Endodermal cell (in vitro differentiated cells): ENCODE measurements at regions not wholly inside any gene's neighbourhood (a gene's known extent, or its start where the extent isn't known, plus 50 kb on each side); places are given as distances from the start of the nearest gene placed in this dataset.

Experiments used
- DNase-seq: peaks from one replicate; pipeline ENCODE4 v3.0.0-alpha.2; 2017
- H3K27ac ChIP-seq: 2 replicates; pipeline ENCODE4 v1.5.1; 2013; ENCODE audit warnings: mild to moderate bottlenecking, low read depth, low read length, moderate library complexity
- H3K27me3 ChIP-seq: 2 replicates; pipeline ENCODE4 v1.6.1; 2013; ENCODE audit warnings: mild to moderate bottlenecking, low read length, moderate library complexity; ENCODE audit not compliant: insufficient read depth, control insufficient read depth, poor library complexity, severe bottlenecking
- H3K36me3 ChIP-seq: 2 replicates; pipeline ENCODE4 v1.7.0; 2013; ENCODE audit warnings: mild to moderate bottlenecking, low read length, moderate library complexity; ENCODE audit not compliant: control insufficient read depth, insufficient read depth
- H3K4me1 ChIP-seq: one replicate; pipeline ENCODE4 v1.7.0; 2013; ENCODE audit warnings: low read length; ENCODE audit not compliant: control insufficient read depth, insufficient read depth
- H3K4me3 ChIP-seq: 2 replicates; pipeline ENCODE4 v1.5.1; 2013; ENCODE audit warnings: mild to moderate bottlenecking, low read length, moderate library complexity
- H3K9ac ChIP-seq: 2 replicates; pipeline ENCODE4 v1.6.1; 2013; ENCODE audit warnings: mild to moderate bottlenecking, low read length, moderate library complexity; ENCODE audit not compliant: poor library complexity, severe bottlenecking; ENCODE audit errors: extremely low read depth
- H3K9me3 ChIP-seq: 2 replicates; pipeline ENCODE4 v1.6.1; 2013; ENCODE audit warnings: mild to moderate bottlenecking, low read length, moderate library complexity; ENCODE audit not compliant: control insufficient read depth
- H3K27ac Mint-ChIP-seq: 2 replicates; pipeline ENCODE4 v1.8.0; 2020; ENCODE audit warnings: mixed read lengths
- H3K27me3 Mint-ChIP-seq: 2 replicates; pipeline ENCODE4 v1.8.0; 2021; ENCODE audit warnings: mild to moderate bottlenecking, mixed read lengths; ENCODE audit not compliant: insufficient read depth
- H3K36me3 Mint-ChIP-seq: 2 replicates; pipeline ENCODE4 v1.8.0; 2020; ENCODE audit warnings: low read depth, mixed read lengths
- H3K4me1 Mint-ChIP-seq: 2 replicates; pipeline ENCODE4 v1.8.0; 2020; ENCODE audit warnings: mixed read lengths
- H3K4me3 Mint-ChIP-seq: 2 replicates; pipeline ENCODE4 v1.8.0; 2020; ENCODE audit warnings: mild to moderate bottlenecking, moderate library complexity, mixed read lengths
- H3K9me3 Mint-ChIP-seq: 2 replicates; pipeline ENCODE4 v1.8.0; 2020; ENCODE audit warnings: mild to moderate bottlenecking, mixed read lengths
- CTCF ChIP-seq: fragments of 200-600 bp; sonication (generic); conservative IDR thresholded peaks from 2 replicates; pipeline ENCODE4 v1.5.0; 2021; ENCODE audit warnings: antibody characterized with exemption, mild to moderate bottlenecking
- WGBS, 2 experiments: methylation state at CpG; one replicate each; pipeline versions ENCODE4 v1.1.5 to v1.1.7; 2013; ENCODE audit warnings: missing lambda C conversion rate in 2 of 2, mixed read lengths in 1 of 2; ENCODE audit not compliant: insufficient coverage in 1 of 2, insufficient read length in 1 of 2; 5-methylcytosine and 5-hydroxymethylcytosine counted together

DNA sequence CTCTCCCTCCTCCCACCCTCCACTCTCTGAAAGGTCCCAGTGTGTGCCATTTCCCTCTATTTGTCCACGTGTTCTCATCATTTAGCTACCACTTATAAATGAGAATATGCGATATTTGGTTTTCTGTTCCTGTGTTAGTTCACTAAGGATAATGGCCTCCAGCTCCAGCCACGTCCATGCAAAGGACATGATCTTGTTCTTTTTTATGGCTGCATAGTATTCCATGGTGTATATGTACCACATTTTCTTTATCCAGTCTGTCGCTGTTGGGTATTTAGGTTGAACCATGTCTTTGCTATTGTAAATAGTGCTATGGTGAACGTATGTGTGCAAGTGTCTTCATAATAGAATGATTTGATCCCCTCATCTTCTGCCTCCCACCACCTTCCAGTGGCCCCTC, 183.7 kb upstream of the AUTS2 start:
- Mint-ChIP-seq H3K9me3 (peaks cover 21% of the 10 kb centered on the region), H3K27me3 (no peaks in the 10 kb centered on the region), H3K4me1 (peaks cover 1% of the 10 kb centered on the region), H3K4me3 (no peak overlapping the region), H3K27ac (no peak overlapping the region), H3K36me3 (no peaks in the 10 kb centered on the region)
- Histone ChIP-seq H3K36me3 (no peaks in the 10 kb centered on the region), H3K4me1 (no peaks in the 10 kb centered on the region), H3K9me3 (peaks cover 10% of the 10 kb centered on the region), H3K27ac (no peak overlapping the region), H3K9ac (no peak overlapping the region), H3K4me3 (no peak overlapping the region), H3K27me3 (no peaks in the 10 kb centered on the region)
- TF ChIP-seq CTCF = no peak
- WGBS, 2 experiments = 92% methylated on average over 5 of the region's 5 CpGs; no CpG with 5 or more reads in 1 of the 2 experiments
- DNase-seq = no peak

GRCh38 chr7:69418869-69419670, 179.2 kb upstream of the AUTS2 start:
- peaks cover 10% of the 10 kb centered on the region for H3K9me3 ChIP-seq
- WGBS, 2 experiments = 61 to 79% methylated on average over 4 to 7 of the region's 7 CpGs
- Mint-ChIP-seq H3K36me3 (no peaks in the 10 kb centered on the region), H3K4me1 (peaks cover 7% of the 10 kb centered on the region), H3K27me3 (peaks cover 4% of the 10 kb centered on the region), H3K27ac (no peak overlapping the region), H3K4me3 (no peak overlapping the region), H3K9me3 (peaks cover 21% of the 10 kb centered on the region)
- no peaks in the 10 kb centered on the region for H3K4me1 ChIP-seq
- DNase-seq = no peak
- H3K27ac ChIP-seq = no peak overlapping the region
- no peaks in the 10 kb centered on the region for H3K27me3 ChIP-seq
- H3K4me3 ChIP-seq = no peak overlapping the region
- no peak overlapping the region for H3K9ac ChIP-seq
- no peak for TF ChIP-seq CTCF
- H3K36me3 ChIP-seq = no peaks in the 10 kb centered on the region

- Mint-ChIP-seq H3K27ac (no peak overlapping the region), H3K4me3 (no peak overlapping the region), H3K27me3 (peaks cover 6% of the 10 kb centered on the region), H3K4me1 (peaks cover 7% of the 10 kb centered on the region), H3K9me3 (peaks cover 16% of the 10 kb centered on the region), H3K36me3 (no peaks in the 10 kb centered on the region)
- no peak for TF ChIP-seq CTCF
- DNase-seq = no peak
- no peaks in the 10 kb centered on the region for H3K36me3 ChIP-seq
- H3K27me3 ChIP-seq = no peaks in the 10 kb centered on the region
- no peak overlapping the region for H3K9ac ChIP-seq
- no peaks in the 10 kb centered on the region for H3K4me1 ChIP-seq
- no peak overlapping the region for H3K27ac ChIP-seq
- peaks cover 10% of the 10 kb centered on the region for H3K9me3 ChIP-seq
- no peak overlapping the region for H3K4me3 ChIP-seq
- WGBS, 2 experiments = 82 to 92% methylated on average over 5 of the region's 5 CpGs
Observed at GRCh38 chr7:69419934-69420333, 178.3 kb upstream of the AUTS2 start.
